Uterus (tissue), 3 donors: ENCODE measurements at regions not wholly inside any gene's neighbourhood (a gene's known extent, or its start where the extent isn't known, plus 50 kb on each side); places are given as distances from the start of the nearest gene placed in this dataset.
A peak's percentile ranks its signal among the peaks of the same experiment; 100 is the strongest.

Source experiments
- DNase-seq, 2 donors: peaks; one replicate each; pipeline ENCODE4 v3.0.0-alpha.2; 2019 to 2020
- H3K27ac ChIP-seq, 2 donors: fragments of 200-600 bp; sonication (generic); 1 replicate in 1 of 2; 2 replicates in 1 of 2; pipeline ENCODE4 v1.5.1; 2016 to 2018
- H3K27me3 ChIP-seq, 2 donors: fragments of 200-600 bp; sonication (generic); one replicate each; pipeline ENCODE4 v1.5.1; 2018 to 2019; ENCODE audit warnings: control low read depth in 1 of 2
- H3K36me3 ChIP-seq, 2 donors: fragments of 200-600 bp; sonication (generic); one replicate each; pipeline ENCODE4 v1.5.1; 2019; ENCODE audit warnings: control low read depth in 1 of 2
- H3K4me1 ChIP-seq, 2 donors: fragments of 200-600 bp; sonication (generic); one replicate each; pipeline ENCODE4 v1.5.1; 2018 to 2019; ENCODE audit warnings: control low read depth in 1 of 2
- H3K4me3 ChIP-seq, 2 donors: fragments of 200-600 bp; sonication (generic); 1 replicate in 1 of 2; 2 replicates in 1 of 2; pipeline ENCODE4 v1.5.1; 2018 to 2019; ENCODE audit warnings: mild to moderate bottlenecking in 1 of 2
- H3K9me3 ChIP-seq, 2 donors: fragments of 200-600 bp; sonication (generic); one replicate each; pipeline ENCODE4 v1.5.1; 2019; ENCODE audit warnings: control low read depth in 1 of 2
- POLR2A ChIP-seq, 2 donors: fragments of 450-650 bp; IDR thresholded peaks; one replicate each; pipeline ENCODE4 v1.6.1; 2016; ENCODE audit warnings: antibody characterized with exemption in 2 of 2, mild to moderate bottlenecking in 1 of 2, moderate library complexity in 1 of 2
- intact Hi-C: fragments of 100-400 bp; cut with DNase I; formaldehyde crosslinking; loops from one replicate; pipeline ENCODE4 v1.15.1; 2023; ENCODE audit warnings: low total_unique reads
- TF ChIP-seq, protein P1 (sequence below), 4 experiments: fragments of 200-600 bp in 2 of 4; fragments of 450-650 bp in 2 of 4; sonication (generic) in 2 of 4; IDR thresholded peaks; one replicate each; pipeline ENCODE4 v1.5.1; 2016 to 2019; ENCODE audit warnings: antibody characterized with exemption in 4 of 4, mild to moderate bottlenecking in 2 of 4, moderate library complexity in 1 of 4
- donor health status: DM: yes; HTN: yes; CAD: no.

GRCh38 chr1:229027622-229028182 is 243.2 kb upstream of the RAB4A start:
- peak in 1 of 2 donors; percentile 50 for DNase-seq
- no peaks in the 10 kb centered on the region for H3K27me3 ChIP-seq
- no peak overlapping the region for H3K4me3 ChIP-seq
- intact Hi-C loops = no loop called here
- H3K4me1 ChIP-seq = no peaks in the 10 kb centered on the region
- H3K36me3 ChIP-seq = no peaks in the 10 kb centered on the region
- no peaks in the 10 kb centered on the region for H3K9me3 ChIP-seq
- no peak overlapping the region for H3K27ac ChIP-seq
- no peak for TF ChIP-seq POLR2A (IDR thresholded peaks at IDR 0.05)
- TF ChIP-seq, protein P1, sequence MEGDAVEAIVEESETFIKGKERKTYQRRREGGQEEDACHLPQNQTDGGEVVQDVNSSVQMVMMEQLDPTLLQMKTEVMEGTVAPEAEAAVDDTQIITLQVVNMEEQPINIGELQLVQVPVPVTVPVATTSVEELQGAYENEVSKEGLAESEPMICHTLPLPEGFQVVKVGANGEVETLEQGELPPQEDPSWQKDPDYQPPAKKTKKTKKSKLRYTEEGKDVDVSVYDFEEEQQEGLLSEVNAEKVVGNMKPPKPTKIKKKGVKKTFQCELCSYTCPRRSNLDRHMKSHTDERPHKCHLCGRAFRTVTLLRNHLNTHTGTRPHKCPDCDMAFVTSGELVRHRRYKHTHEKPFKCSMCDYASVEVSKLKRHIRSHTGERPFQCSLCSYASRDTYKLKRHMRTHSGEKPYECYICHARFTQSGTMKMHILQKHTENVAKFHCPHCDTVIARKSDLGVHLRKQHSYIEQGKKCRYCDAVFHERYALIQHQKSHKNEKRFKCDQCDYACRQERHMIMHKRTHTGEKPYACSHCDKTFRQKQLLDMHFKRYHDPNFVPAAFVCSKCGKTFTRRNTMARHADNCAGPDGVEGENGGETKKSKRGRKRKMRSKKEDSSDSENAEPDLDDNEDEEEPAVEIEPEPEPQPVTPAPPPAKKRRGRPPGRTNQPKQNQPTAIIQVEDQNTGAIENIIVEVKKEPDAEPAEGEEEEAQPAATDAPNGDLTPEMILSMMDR (IDR thresholded peaks at IDR 0.05) = no peak

DNA sequence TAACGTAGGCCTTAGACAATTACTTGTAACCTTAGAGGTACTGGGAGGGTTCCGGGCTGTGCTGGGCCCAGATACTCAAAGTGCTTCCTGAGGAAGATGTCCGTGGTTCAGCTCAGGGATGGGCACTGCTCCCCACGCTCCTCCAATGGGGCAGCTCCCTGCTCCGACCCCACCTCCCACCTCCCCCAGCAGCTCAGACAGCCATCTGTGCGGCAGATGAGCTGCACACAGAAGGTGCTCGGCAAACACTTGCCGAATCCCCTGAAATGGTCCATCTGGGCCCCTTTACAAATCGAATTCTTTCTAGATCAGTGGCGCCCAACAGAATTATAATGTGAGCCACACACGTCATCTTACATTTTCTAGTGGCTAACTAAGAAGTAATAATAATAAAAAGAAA is 242.4 kb upstream of the RAB4A start:
- Histone ChIP-seq H3K9me3 (no peaks in the 10 kb centered on the region), H3K36me3 (no peaks in the 10 kb centered on the region), H3K4me1 (no peaks in the 10 kb centered on the region), H3K4me3 (no peak overlapping the region), H3K27ac (no peak overlapping the region), H3K27me3 (no peaks in the 10 kb centered on the region)
- intact Hi-C loops = no loop called here
- TF ChIP-seq, protein P1 (IDR thresholded peaks at IDR 0.05) = no peak
- no peak for TF ChIP-seq POLR2A (IDR thresholded peaks at IDR 0.05)
- DNase-seq = no peak

DNA sequence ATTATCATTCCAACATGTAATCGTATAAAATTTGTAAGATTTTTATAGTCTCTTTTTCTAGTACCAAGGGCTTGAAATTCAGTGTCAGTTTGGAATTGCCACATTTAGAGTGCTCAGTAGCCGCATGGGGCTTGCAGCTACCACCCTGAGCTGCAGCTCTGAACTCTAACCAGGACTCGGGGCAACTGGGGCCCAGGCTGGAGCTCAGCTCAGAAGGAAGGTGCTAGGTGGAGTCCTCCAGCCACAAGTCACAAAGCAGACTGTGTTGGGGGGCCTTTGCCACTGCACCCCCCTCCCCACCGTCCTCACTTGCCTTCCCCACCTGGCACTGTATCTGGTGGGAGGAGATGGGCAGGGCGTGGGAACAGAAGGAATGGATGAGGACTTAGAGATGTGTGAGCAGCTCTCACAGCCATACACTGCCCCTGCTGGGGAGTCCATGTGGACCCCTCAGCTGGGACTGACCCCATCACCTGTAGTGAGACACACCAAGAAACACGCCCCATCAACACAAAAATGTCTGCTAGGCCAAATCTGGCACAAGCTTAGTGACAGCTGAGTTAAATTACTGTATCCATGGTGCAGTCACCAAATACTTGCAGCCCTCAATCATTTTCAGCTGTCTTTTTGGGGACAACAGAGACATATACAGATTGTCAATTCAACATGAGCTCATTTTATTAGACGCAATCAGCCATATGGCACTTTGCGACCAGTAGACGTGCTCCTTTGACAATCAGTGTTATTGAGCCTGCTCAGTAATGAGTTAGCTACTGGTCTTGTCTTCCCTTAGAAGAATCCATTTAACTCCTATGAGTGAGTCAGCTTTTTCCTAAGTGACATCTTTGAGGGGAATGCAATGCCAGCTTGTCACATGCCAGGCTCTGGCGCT is 241.7 kb upstream of the RAB4A start:
- no peak for TF ChIP-seq POLR2A (IDR thresholded peaks at IDR 0.05)
- TF ChIP-seq, protein P1 (IDR thresholded peaks at IDR 0.05) = no peak
- Histone ChIP-seq H3K27me3 (no peaks in the 10 kb centered on the region), H3K36me3 (no peaks in the 10 kb centered on the region), H3K9me3 (no peaks in the 10 kb centered on the region), H3K4me1 (no peaks in the 10 kb centered on the region), H3K4me3 (no peak overlapping the region), H3K27ac (no peak overlapping the region)
- DNase-seq = no peak
- intact Hi-C loops = no loop called here

GRCh38 chr1:229029879-229030235 is 241.1 kb upstream of the RAB4A start:
- Histone ChIP-seq H3K4me3 (no peak overlapping the region), H3K36me3 (no peaks in the 10 kb centered on the region), H3K9me3 (no peaks in the 10 kb centered on the region), H3K4me1 (no peaks in the 10 kb centered on the region), H3K27ac (no peak overlapping the region), H3K27me3 (no peaks in the 10 kb centered on the region)
- DNase-seq = no peak
- intact Hi-C loops = no loop called here
- TF ChIP-seq POLR2A (IDR thresholded peaks at IDR 0.05) = no peak
- TF ChIP-seq, protein P1 (IDR thresholded peaks at IDR 0.05) = no peak

DNA sequence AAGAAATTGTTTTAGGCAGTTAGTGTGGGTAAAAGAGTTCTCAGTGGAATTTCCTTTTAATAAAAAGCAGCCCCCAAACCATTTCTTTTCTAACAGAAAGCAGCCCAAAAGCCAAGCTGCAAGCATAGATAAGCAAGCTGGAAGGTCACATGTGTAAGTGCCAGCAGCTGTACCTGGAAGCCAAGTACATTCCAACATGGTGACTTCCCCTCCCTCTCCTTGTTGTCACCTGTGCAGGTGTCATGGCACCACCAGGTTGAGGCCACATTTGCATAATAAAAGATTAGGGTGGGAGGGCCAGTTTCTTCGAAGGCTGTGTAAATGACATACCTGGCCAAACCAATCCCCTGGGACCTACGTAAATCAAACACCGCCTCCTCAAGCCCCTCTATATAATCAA is 240.3 kb upstream of the RAB4A start:
- intact Hi-C loops = no loop called here
- Histone ChIP-seq H3K4me1 (no peaks in the 10 kb centered on the region), H3K36me3 (no peaks in the 10 kb centered on the region), H3K27me3 (no peaks in the 10 kb centered on the region), H3K4me3 (no peak overlapping the region), H3K27ac (no peak overlapping the region), H3K9me3 (no peaks in the 10 kb centered on the region)
- TF ChIP-seq, protein P1 (IDR thresholded peaks at IDR 0.05) = no peak
- no peak for TF ChIP-seq POLR2A (IDR thresholded peaks at IDR 0.05)
- DNase-seq = no peak
